Parathyroid adenoma (tissue), 2 donors: ENCODE measurements at regions not wholly inside any gene's neighbourhood (a gene's known extent, or its start where the extent isn't known, plus 50 kb on each side); places are given as distances from the start of the nearest gene placed in this dataset.

Experiments used
- H2AFZ ChIP-seq: fragments of 300-600 bp; sonication (generic); one replicate; pipeline ENCODE4 v1.7.0; 2017; ENCODE audit warnings: antibody characterized with exemption, mild to moderate bottlenecking
- H3K27ac ChIP-seq: fragments of 300-600 bp; sonication (generic); one replicate; pipeline ENCODE4 v1.7.0; 2017
- H3K27me3 ChIP-seq: fragments of 300-600 bp; sonication (generic); one replicate; pipeline ENCODE4 v1.7.0; 2017; ENCODE audit warnings: low read length; ENCODE audit not compliant: control insufficient read depth, insufficient read depth
- H3K36me3 ChIP-seq: fragments of 300-600 bp; sonication (generic); one replicate; pipeline ENCODE4 v1.7.0; 2017; ENCODE audit warnings: low read length; ENCODE audit not compliant: control insufficient read depth, insufficient read depth
- H3K4me1 ChIP-seq: fragments of 300-600 bp; sonication (generic); one replicate; pipeline ENCODE4 v1.7.0; 2017; ENCODE audit warnings: control low read depth
- H3K4me2 ChIP-seq: fragments of 300-600 bp; sonication (generic); one replicate; pipeline ENCODE4 v1.7.0; 2017; ENCODE audit warnings: low read length
- H3K4me3 ChIP-seq: fragments of 300-600 bp; sonication (generic); one replicate; pipeline ENCODE4 v1.7.0; 2017; ENCODE audit warnings: low read depth, low read length
- H3K79me2 ChIP-seq: fragments of 300-600 bp; sonication (generic); one replicate; pipeline ENCODE4 v1.7.0; 2017; ENCODE audit warnings: control low read depth
- H3K9ac ChIP-seq: fragments of 300-600 bp; sonication (generic); one replicate; pipeline ENCODE4 v1.7.0; 2017; ENCODE audit warnings: mild to moderate bottlenecking
- H3K9me3 ChIP-seq: fragments of 300-600 bp; sonication (generic); one replicate; pipeline ENCODE4 v1.7.0; 2017; ENCODE audit warnings: low read length; ENCODE audit not compliant: control insufficient read depth
- CTCF ChIP-seq: fragments of 300-600 bp; sonication (generic); IDR thresholded peaks from one replicate; pipeline ENCODE4 v1.7.0; 2017; ENCODE audit warnings: antibody characterized with exemption, mild to moderate bottlenecking
- donor health status: primary hyperparathyroidism.

DNA sequence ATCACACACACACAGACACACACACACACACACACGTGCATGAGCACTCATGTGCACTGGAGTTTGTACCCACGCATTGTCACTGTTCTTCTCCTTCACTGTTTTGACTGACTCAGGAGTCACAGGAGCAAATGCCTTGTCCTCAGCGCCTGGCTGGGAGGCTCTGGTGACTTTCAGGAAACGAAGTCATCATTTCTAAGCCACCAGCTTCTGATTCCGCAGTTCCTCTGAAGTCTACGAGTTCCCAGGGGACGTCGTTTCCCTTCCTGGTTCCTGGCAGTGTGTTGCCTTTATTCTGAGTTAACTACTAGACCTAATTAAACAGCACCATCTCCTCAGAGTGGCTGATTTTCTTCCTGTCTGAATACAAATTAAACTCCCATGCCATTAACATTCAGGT lies 82.2 kb upstream of the PMEPA1 start:
- Histone ChIP-seq H2AFZ (no peak overlapping the region), H3K79me2 (no peaks in the 10 kb centered on the region), H3K9ac (no peak overlapping the region), H3K9me3 (no peaks in the 10 kb centered on the region), H3K4me1 (no peaks in the 10 kb centered on the region), H3K27ac (no peak overlapping the region), H3K36me3 (no peaks in the 10 kb centered on the region), H3K4me2 (no peak overlapping the region), H3K4me3 (no peak overlapping the region), H3K27me3 (no peaks in the 10 kb centered on the region)
- no peak for TF ChIP-seq CTCF

DNA sequence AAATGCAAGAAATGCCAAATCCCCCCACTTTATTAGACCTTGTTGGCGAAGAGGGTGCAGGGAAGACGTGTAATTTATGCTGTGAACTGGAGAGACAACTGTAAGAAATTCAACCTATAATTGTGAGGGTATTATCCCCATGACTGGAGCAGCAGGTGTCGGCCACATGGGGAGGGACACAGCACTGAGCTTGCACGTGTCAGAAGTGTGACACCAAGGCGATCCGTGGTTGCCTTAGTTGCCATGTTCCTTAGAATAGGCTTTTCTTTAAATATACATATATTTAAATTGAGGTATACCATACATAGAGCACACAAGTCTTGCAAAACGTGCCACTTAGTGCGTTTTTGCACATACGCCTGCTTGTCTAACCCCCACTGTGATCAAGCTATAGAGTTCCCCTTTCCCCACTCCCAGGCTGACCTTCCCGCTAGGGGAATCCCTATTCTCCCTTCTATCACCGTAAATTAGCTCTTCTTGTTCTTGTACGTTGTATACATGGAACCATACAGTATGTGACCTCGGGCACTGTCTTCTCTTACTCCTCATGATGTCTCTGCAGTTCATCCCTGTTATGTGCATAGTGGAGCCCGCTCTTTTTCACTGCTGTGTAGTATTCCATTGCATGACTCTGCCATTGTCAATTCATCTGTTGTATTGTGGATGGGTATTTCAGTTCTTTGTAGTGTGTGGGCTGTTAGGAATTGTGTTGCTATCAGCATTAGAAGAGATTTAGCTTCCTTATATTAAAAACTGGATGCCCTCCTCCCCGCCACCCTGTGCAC lies 81.6 kb upstream of the PMEPA1 start:
- no peak overlapping the region for H3K4me3 ChIP-seq
- no peaks in the 10 kb centered on the region for H3K79me2 ChIP-seq
- no peaks in the 10 kb centered on the region for H3K9me3 ChIP-seq
- H3K4me2 ChIP-seq = no peak overlapping the region
- H3K4me1 ChIP-seq = no peaks in the 10 kb centered on the region
- no peak for TF ChIP-seq CTCF
- no peak overlapping the region for H3K27ac ChIP-seq
- H3K36me3 ChIP-seq = no peaks in the 10 kb centered on the region
- no peak overlapping the region for H3K9ac ChIP-seq
- H3K27me3 ChIP-seq = no peaks in the 10 kb centered on the region
- H2AFZ ChIP-seq = no peak overlapping the region

DNA sequence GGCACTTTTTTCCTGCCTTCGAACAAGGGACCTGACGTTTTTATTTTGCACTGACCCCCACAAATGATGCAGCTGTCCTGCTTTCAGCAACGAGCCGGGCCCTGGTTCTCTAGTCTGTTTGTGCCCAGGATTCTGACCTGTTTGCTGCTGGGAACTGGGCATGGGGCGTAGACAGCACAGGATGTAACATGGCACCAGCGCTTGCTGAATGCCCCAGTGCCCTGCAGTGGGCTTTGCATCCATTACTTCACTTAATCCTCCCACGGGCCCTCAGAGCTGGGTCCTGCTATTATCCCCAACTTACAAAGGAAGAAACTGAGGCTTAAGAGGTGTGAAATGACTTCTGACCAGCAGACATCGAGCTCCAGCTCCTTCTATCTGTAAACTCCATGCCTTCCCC lies 80.4 kb upstream of the PMEPA1 start:
- TF ChIP-seq CTCF = no peak
- Histone ChIP-seq H2AFZ (no peak overlapping the region), H3K4me2 (no peak overlapping the region), H3K4me1 (no peaks in the 10 kb centered on the region), H3K27ac (no peak overlapping the region), H3K4me3 (no peak overlapping the region), H3K9me3 (no peaks in the 10 kb centered on the region), H3K36me3 (no peaks in the 10 kb centered on the region), H3K27me3 (no peaks in the 10 kb centered on the region), H3K9ac (no peak overlapping the region), H3K79me2 (no peaks in the 10 kb centered on the region)

GRCh38 chr20:57788936-57789613 lies 79.3 kb upstream of the PMEPA1 start:
- TF ChIP-seq CTCF = no peak
- no peaks in the 10 kb centered on the region for H3K27me3 ChIP-seq
- H3K9me3 ChIP-seq = no peaks in the 10 kb centered on the region
- no peak overlapping the region for H3K27ac ChIP-seq
- no peaks in the 10 kb centered on the region for H3K79me2 ChIP-seq
- H3K4me2 ChIP-seq = no peak overlapping the region
- H3K9ac ChIP-seq = no peak overlapping the region
- H2AFZ ChIP-seq = no peak overlapping the region
- H3K4me1 ChIP-seq = no peaks in the 10 kb centered on the region
- H3K4me3 ChIP-seq = no peak overlapping the region
- H3K36me3 ChIP-seq = no peaks in the 10 kb centered on the region
